HG03460 (cell line): ENCODE measurements at regions not wholly inside any gene's neighbourhood (a gene's known extent, or its start where the extent isn't known, plus 50 kb on each side); places are given as distances from the start of the nearest gene placed in this dataset.

Experiments
- ATAC-seq: cut with Tn5 transposase; IDR thresholded peaks from one replicate; pipeline ENCODE4 v1.9.1; 2021; ENCODE audit not compliant: unreplicated experiment

DNA sequence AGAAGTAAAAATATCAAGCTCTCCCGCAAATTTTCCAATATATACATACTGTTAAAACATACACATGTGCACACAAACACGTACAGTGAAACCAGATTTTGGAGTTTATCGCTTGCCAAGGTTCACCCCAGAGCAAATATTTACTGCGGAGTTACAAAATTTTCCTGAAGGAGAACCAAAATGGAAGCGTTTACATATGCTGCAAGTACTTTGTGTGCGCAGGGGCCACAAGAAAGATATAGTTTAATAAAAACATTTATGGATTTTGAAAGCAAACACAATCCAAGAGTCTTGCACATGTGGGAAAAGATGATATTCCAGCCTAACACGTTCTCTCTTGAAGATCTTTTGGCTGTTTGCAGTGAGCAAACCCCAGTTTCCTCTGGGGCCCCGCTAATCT is 301.3 kb upstream of the NFE2L3 start:
- no peak for ATAC-seq

DNA sequence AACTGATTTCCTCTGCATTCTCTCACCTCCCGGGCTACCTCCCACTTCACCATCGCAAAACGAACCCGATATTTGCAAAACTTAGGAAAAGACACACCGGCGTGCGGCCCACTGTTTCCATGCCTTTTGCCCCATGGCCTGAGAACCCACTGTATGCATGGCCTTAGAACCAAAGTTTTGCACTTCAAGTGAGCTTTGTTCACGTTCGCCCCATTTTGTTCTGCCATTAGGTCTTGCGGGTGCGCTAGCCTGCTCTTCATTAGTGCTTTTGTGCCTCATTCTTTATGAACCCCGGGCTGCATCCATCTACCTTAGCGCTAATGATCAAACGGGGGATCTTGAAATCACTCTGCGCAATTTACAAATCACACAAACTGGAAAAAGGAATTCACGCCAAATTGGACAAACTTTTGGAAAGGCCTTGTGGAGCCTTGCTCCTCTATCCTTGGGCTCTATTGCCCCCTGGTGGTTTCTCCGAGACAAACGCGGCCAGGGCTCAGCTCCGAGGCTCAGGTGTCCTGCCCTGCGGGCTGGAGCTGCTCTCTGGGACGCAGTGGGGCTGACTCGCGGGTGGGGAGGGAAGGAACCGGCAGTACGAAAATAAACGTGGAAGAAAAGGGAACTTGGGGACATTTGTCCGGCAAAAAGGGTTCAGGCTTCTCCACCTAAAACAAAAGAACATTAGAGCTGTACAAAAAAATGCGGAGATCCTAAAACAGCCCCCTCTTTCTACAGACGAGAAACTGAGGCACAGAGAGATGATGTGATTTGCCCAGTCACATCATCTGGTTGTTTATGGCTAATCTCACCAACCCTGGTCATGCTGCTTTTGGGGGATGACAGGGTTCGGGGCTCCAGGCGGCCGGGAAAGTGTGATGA is 300.4 kb upstream of the NFE2L3 start:
- ATAC-seq, result peak; percentile 71

DNA sequence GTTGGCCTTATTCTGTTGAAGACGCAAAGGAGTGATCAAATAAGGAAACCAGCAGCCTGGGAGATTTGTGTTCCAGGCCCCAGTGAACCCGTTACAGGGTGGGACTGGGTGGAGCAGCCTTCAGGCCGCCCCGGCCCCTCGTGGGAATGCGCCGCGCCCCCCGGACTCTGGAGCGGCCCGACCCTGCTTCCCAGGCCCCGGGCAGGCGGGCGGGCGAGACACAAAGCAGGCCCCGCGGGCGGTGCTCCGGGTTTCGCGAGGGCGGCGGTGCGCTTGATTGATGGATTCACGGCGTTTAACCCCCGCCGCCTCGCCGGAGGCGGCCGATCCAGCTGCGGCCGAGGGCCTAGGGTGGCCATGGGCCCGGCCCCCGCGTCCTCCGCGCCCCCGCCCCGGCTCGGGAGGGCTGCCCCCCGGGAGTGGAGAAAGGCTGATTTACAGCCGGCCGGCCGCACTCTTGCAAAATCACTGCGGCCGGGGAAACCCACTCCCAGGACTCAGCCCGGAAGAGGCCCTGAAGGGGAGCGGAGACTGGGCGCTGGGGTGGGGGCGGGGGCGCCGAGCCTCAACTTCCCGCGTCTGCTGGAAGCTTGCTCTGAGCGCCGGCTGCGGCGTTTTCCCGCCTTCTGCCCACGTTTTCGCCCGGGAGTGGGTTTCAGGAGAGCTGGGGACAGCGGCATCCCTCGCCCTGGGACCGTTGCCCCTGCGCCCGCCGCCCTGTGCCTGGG is 299.6 kb upstream of the NFE2L3 start:
- ATAC-seq, result no peak

DNA sequence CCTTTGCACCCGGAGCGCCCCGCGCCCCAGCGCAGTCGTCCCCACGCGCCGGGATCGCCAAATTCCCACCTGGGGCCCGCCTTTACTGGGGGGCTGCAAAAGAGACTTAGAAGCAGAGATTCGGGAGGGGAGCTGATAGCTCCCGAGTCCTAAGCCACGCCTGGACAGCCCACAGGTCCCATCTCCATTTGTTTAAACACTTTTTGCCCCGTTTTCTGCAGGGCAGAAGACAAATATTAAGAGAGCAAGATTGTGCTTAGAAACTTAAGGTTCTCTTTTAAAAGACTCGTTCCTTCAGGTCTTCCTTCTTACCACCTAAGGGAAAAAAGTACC is 299.1 kb upstream of the NFE2L3 start:
- no peak for ATAC-seq

DNA sequence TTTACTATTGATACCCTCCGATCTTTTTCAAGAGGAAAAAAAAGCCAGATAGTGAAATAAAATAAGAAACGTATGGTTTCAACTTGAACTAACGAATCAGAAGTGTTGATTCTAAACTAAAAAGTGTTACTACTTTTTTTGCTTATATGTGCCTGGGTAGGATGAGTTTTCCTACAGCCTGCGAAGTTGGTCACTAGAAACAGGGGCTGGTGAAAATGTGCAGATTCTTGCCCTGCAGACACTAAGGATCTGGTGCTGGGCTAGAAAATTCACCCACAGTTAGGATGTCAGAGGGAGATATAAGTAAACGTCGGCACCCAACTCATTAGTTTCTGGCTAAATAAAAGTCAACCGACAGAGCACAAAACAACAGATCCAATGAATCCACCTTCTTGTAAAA is 298.7 kb upstream of the NFE2L3 start:
- ATAC-seq, result no peak

DNA sequence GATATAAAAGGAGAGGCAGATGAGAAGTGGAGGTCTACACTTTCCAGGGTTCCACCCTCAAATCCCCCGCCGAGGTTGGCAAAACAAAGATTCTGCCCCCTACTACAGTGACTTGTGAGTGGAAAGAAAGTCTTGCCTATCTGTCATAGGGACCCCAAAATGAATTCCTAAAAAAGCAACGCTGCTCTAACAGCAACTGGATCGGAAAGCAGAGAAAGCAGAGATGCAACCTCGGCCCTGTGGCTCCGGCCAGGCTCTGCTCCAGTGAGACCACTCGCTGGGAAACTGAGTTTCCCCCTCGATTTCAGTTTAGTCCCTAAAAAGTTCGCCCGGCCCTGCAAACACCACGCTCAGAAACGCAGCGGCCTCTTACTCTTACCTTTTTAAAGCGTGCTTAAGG is 297.9 kb upstream of the NFE2L3 start:
- ATAC-seq, result no peak

DNA sequence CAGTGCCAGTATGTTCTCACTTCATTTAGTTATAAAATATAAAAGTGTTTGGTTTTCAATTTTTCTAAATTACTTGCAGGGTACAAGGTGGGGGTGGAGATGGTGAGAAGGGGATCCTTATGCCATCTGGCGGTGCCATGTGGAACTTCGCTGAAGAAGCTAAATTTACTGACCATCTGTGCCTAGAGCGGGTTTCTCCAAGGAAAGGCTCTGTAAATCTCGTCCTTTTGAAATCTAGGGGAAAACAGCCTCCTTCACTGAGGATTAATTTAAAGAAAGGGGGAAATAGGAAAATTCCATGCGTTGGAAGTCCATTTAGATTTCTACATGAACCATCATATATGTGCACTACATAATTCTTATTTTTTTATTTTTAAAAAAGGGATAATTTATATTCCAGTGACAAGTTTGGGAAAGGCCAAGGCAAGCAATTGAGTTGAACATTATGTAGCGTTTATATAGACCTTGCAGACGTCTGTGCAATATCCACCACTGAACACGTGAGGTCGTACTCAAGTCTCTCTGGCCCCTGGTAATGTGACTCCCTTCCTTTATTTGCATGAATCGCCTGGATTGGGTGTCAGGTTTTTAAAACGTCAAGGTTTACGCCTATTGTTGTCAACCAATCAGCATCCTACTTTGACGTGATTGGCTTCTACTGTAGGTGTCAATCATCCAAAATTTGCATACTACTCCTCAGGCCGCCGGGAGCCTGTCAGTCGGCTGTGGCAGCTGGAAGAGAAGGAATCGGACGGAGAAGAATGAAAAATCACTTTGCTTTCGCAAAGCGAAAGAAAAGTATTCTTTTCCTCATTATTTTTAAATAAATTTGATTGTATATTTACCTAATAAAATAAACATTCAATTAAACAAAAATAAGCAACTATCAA is 297.1 kb upstream of the NFE2L3 start:
- no peak for ATAC-seq

DNA sequence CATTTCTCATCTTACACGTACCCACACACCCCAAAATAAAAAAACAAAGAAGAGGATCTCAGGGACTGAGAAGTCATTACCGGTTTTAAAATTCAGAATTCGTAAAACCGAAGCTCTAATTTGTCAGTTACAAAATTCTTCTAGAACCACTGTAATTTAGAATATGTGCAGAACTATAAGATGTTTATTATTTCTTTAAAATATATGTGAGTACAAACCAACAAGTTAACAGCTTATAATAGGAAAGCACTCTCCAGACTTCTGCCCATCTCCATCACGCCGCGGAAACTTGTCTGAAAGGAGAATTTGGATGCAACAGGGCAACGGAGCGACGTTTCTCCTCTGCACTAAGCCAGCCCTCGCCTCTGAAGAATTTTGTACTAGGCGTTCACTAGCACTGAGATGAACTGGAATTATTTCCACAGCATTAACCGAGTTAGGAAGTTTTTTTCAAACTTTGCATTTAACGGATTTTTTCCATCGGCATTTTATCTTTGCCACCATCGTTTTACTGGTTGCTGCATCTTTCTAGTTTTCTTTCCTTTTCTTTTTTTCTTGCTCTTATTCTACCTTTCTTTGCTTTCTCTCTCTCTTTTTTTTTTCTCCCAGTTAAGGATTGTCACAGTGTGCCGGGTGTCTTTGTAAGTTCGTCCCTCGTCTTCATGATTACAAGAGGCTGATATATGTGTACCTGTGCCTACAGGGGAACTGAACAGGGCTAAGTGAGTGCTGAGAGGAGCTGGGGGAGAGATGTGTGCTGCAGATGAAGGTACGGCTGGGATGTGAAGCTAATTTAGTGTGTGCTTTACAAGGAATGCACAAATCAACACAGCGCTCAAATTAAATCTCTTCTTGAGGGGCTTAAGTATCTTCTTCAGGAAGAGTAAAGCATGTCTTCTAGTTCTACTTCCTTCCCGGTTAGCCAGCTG is 295.9 kb upstream of the NFE2L3 start:
- ATAC-seq, result no peak

DNA sequence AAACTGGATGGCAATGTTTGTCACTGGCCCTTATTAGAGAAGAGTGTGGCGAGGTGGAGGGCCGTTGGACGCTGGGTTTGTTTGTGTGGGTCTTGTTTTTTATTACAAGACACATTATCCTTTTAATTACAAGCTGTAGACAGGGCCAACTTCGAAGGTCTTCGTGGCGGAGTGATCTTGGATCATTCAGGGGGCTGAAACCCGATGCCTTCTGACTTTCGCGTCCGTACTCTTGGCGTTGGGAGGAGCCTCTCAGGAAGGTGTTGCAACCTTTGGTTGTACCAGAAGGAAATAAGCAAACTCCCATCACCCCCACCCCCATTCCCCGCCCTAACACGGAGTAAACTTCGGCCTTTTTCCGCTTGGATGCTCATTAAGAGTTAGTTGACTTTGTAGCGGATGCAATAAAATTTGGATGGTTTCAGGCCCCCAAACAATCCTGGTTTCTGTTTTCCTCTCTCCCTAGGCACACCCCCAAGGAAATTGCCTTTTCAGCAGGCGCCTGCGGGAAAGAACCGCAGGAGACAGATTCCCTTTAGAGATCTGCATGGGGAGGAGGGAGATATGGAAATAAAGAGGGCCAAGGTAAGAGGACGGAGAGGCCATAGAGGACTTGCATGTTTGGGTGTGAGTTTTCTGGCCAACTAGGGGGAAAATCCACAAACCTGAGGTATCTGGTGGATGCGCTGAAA is 294.5 kb upstream of the NFE2L3 start:
- no peak for ATAC-seq

DNA sequence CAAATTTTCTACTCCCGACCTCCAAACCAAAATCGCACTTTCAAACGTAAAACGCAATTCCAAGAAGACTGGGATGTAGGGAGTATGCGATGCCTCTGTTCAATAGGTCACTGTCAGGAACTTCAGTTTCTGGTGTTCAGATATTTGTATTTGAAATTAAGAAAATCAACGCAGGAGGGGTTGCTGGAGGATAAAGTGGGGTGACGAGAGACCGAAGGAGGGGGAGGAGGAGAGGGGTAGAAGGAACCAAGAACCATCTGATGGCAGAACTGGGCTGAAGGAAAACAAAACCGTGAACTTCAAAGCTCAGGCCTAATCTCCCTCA is 293.8 kb upstream of the NFE2L3 start:
- no peak for ATAC-seq

DNA sequence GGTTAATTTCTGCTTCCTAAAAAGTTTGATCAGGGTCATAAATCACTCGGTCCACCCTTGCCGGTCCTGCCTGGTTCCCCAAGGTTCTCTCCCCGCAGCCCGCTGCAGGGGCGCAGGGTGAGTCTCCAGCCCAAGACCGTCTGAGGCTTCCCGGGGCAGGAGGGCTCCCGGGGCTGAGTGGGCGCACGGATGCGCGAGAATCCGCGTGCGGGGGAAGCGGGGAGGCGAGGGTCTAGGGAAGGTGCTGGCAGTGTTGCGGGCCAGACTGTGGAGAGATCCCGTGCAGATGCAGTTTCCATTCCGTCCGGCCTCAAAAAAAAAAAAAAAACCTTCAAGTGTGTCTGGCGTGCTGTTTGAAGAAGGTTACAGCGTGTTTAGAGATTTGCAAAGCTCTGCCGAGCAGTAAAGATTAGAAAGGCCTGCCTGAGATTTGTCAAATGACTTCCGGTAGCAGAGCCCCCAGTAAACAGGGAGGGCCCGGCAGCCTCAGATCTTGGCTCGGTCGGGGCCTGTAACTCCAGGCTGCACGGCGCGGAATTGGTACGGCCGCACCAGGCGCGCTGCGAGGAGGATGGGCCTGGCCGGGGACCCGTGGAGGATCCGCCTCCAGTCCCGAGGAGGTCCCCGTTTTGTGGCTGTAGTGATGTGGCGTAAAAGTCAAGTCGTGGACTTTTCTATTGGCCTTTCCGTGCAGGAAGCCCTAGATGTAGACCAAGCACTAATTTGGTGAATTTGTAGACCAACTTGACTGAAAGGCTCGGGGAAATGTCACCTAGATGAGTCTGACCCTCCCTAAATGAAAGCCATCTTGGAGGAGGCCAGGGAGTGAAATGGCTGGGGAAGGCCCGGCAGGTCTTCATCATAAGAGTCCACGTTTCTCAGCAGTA is 293.2 kb upstream of the NFE2L3 start:
- ATAC-seq, result no peak

DNA sequence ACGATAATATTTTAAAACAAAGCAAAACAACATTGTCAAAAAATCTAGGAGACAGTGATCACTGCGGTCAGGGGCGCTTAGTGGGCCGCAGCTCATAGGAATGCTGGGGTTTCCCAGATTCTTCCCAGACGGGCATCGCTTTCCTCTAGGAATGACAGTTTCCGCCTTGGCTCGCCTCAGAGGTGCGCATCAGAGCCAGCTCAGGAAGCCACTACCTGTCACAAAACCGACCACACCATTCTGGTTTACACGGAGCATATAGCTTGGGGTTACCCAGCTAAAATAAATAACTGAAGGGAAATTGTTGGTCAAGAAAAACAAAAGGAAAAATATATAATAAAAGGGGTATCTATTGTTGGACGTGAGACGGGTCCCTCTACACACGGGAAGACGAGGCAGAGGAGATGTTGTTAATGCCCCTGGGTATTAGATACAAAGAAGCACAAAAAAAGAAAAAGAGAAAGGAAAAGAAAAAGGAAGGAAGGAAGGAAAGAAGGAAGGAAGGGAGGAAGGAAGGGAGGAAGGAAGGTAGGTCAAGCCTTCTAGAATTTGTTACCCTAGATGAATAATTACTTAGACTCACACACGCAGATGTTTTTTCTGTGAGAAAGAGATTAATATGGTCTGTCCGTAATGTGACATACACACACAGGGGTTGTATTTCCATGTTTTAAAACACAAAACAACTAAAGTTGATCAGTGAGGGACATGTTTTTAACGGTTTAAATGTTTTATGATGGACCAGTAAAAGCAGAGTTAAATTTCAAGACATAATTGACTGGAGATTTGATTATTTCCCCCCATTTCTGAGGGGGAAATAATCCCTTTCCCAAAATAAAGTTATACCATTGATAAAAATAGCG is 292.4 kb upstream of the NFE2L3 start:
- ATAC-seq, result no peak

DNA sequence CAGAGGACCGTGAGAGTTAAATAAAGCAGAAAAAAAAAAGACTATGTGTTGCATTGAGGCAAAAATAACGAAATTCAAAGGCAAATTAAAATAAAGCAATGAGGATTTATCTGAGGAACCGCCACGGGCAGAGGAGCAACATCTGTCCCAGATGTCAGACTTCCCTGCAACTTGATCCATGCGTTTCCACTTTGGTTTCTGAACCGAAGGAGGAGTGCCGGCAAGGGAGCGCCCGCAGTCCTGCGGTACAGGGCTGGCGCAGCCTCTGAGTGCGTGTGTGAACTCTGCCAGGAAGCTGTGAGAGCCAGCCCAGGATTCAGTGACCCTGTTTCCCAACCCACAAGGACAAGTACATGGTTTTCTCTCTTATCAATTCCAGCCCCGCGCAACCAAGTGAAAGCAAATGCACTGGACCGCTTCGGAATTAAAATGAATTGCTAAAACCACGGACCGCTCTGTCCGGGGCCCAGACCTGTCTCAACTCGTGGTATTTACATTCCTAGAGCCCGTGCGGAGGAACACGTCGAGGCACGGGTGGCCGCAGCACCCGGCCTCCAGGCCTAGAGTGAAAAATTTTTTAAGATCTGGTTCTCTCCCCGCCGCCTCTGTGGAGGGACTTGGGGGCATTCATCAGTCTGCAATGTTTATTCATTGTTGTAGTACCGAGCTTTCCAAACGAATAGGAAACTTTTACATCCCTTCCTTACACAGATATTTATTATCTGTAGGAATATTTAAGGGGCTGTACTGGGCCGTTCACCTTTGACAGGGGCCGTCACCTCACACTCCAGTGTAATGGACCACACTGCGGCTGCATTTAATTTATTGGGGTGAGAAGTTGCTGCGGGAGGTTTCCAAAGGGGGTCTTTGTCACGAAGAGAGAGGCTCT is 291.5 kb upstream of the NFE2L3 start:
- no peak for ATAC-seq

DNA sequence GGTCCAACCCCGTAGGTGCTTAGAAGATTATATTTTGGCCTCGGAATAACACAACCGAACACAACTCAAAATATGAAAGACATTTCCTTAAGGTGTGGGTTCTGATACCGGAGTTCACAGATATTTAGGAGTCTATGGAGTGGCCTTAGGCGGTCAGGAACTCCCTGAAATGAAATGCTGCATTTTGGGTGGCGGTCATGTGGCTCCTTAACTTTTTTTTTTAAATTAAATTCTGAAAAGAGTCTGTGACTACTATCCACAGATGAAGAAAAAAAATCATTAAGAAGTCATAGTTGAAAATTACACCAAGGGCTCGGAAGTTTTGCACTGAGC is 290.9 kb upstream of the NFE2L3 start:
- no peak for ATAC-seq

DNA sequence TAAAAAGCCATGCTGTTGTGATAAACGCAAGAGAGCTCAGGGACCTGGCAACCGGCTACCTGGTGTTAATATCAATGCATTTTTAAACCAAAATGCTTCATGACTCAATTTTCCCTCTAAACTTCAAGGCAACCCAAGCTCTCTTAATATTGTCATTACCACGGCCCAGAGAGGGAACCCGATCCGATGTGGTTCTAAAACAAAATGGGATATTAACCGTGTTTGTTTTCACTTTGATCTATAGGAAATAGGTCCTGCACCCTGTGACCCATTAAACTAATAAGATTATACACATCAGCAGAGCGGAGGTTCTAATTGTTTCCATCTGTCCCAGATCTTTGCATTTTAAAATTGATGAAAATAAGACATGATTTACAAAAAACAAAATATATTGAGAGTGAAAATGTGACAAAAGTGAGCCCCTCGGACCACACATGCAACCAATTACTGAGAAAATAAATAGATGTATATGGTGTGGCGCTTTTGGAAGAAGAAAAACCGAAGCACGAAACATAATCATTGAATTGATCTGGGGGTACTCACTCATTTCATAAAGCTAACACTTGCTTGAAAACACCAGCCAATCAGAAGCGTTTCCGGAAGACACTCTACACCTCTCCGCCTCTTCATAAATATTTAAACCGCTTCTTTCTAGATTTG is 290.3 kb upstream of the NFE2L3 start:
- no peak for ATAC-seq

DNA sequence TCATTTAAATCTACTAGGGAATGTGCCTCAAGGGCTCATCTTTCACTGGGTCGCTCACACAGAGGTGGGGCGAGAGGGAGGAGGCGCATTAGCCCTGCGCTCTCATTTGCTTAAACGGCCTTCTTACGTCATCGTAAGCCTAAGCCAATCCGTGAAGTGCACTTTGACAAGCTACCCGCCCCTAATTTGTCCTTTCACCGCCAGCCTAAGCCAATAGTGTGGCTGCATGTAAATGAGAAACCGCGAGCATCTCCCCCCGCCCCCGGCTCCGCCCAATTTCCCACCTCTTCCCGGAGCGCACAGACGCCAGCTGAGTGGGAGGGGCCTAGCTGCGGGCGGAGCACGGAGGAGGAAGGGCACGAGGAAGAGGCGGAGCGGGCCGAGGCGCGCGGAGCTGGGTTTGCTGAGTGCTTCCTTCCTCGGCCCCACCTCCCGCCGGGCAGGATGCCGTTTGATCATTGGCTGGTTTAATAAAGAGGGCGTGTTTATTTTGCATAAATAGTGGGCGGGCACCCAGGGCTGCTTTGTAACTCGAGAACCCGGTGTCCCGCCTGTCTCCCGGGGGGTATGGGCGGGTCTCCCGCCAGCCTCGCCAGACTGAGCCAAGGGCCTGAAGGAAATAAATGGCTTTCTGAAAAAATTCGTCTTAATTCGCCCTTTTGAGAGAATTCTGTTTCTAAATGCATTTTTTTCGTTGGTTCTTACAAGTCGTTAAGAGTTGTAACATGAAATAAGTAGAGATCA is 289.6 kb upstream of the NFE2L3 start:
- peak; percentile 91 for ATAC-seq
